Spleen (tissue), 7 donors: ENCODE measurements at regions not wholly inside any gene's neighbourhood (a gene's known extent, or its start where the extent isn't known, plus 50 kb on each side); places are given as distances from the start of the nearest gene placed in this dataset.

ENCODE experiments used
- CTCF ChIP-seq, 11 experiments: fragments of 200-600 bp in 7 of 11; fragments of 450-650 bp in 4 of 11; sonication (generic) in 4 of 11; IDR thresholded peaks in 8 of 11; conservative IDR thresholded peaks in 3 of 11; 1 replicate in 7 of 11; 2 replicates in 4 of 11; pipeline versions ENCODE4 v1.4.0 to v1.8.0; 2016 to 2021; ENCODE audit warnings: antibody characterized with exemption in 11 of 11, inconsistent platforms in 4 of 11, mild to moderate bottlenecking in 1 of 11
- POLR2A ChIP-seq, 3 donors: fragments of 450-650 bp; IDR thresholded peaks; one replicate each; pipeline ENCODE4 v1.5.1; 2017; ENCODE audit warnings: antibody characterized with exemption in 3 of 3, mild to moderate bottlenecking in 1 of 3
- donor health status: DM: no; HTN: no; CAD: no; lungs with moderate emphysema.
- donor health status: DM: no; HTN: no; CAD: no.
- donor health status: DM: no; HTN: no; CAD: no.

GRCh38 chr10:63772491-63772890 lies 251.3 kb downstream of the REEP3 start:
- no peak for TF ChIP-seq POLR2A (IDR thresholded peaks at IDR 0.05)
- no peak for TF ChIP-seq CTCF (IDR thresholded peaks at IDR 0.05 in 8 of 11, conservative IDR thresholded peaks at IDR 0.05 in 3 of 11)
